Large intestine (tissue), 3 donors: ENCODE measurements at regions not wholly inside any gene's neighbourhood (a gene's known extent, or its start where the extent isn't known, plus 50 kb on each side); places are given as distances from the start of the nearest gene placed in this dataset.
"Not testable (repeated sequence)": the region's sequence is repeated elsewhere in the genome, so short reads cannot be mapped to it uniquely, and the experiment has no call there.

ENCODE experiments used
- DNase-seq, 2 donors: peaks; one replicate each; pipeline versions ENCODE4 v3.0.0 to v3.0.0-alpha.2; 2013
- H3K27ac ChIP-seq: one replicate; pipeline ENCODE4 v1.5.1; 2013; ENCODE audit warnings: low read length
- H3K27me3 ChIP-seq: 2 replicates; pipeline ENCODE4 v1.6.1; 2013; ENCODE audit warnings: low read length; ENCODE audit not compliant: control insufficient read depth, insufficient read depth
- H3K36me3 ChIP-seq: 2 replicates; pipeline ENCODE4 v1.6.1; 2013; ENCODE audit warnings: low read length; ENCODE audit not compliant: control insufficient read depth, insufficient read depth
- H3K4me1 ChIP-seq: one replicate; pipeline ENCODE4 v1.6.1; 2013; ENCODE audit warnings: low read length; ENCODE audit not compliant: control insufficient read depth, insufficient read depth
- H3K4me3 ChIP-seq: one replicate; pipeline ENCODE4 v1.5.1; 2013; ENCODE audit warnings: low read length
- H3K9me3 ChIP-seq: one replicate; pipeline ENCODE4 v1.6.1; 2013; ENCODE audit warnings: mild to moderate bottlenecking, low read depth, low read length, moderate library complexity; ENCODE audit not compliant: control insufficient read depth
- WGBS: methylation state at CpG from one replicate; pipeline ENCODE4 v1.1.5; 2013; ENCODE audit warnings: low lambda C conversion rate; ENCODE audit not compliant: insufficient coverage; 5-methylcytosine and 5-hydroxymethylcytosine counted together

DNA sequence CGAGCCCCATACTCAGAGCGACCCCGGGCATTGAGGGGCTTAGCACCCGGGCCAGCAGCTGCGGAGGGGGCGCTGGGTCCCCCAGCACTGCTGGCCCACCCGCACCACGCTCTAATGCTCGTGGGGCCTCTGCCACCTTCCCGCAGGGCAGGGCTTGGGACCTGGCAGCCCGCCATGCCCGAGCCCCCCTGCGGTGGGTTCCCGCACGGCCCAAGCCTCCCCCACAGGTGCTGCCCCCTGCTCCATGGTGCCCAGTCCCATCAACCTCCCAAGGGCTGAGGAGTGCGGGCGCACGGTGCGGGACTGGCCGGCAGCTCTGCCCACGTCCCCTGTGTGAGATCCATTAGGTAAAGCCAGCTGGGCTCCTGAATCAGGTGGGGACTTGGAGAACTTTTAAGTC is 429.2 kb upstream of the PCDH11Y start:
- no CpG with 5 or more reads among the region's 21 CpGs for WGBS
- not testable (repeated sequence) for H3K9me3 ChIP-seq, DNase-seq, H3K27me3 ChIP-seq, H3K36me3 ChIP-seq, H3K4me3 ChIP-seq, H3K27ac ChIP-seq, H3K4me1 ChIP-seq

DNA sequence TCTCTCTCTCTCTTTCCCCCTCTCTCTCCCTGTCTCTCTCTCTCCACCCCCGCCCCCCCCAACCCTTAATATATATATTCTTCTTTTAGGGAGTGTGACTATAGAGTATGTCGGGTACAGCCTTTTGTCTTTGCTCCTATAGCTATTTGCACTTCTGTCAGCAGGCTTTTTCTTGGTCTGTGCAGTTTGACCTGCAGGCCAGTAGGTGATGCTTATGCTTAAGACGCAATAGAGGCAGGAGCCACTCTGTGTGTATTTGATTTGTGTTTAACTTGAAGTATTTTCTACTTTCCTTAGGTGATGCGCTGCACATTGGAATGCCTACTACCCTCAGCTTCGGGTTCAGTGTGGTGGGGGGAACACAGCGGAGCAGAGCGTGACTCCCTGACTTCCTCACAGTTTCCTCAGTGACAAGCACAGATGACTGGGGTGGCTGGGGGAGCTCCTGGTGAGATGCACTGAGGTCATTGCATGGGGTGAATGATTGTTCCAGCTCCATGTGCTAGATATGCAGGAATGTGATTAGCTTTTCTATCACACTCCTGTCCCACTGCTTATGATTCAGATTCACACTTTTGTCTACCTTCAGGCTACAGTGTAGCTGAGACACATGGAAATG is 407.1 kb upstream of the PCDH11Y start:
- no CpG with 5 or more reads among the region's 7 CpGs for WGBS
- H3K4me3 ChIP-seq, H3K36me3 ChIP-seq, H3K27ac ChIP-seq, H3K27me3 ChIP-seq, H3K9me3 ChIP-seq, H3K4me1 ChIP-seq: not testable (repeated sequence)
- peak in 1 of 2 donors; percentile 1 for DNase-seq

DNA sequence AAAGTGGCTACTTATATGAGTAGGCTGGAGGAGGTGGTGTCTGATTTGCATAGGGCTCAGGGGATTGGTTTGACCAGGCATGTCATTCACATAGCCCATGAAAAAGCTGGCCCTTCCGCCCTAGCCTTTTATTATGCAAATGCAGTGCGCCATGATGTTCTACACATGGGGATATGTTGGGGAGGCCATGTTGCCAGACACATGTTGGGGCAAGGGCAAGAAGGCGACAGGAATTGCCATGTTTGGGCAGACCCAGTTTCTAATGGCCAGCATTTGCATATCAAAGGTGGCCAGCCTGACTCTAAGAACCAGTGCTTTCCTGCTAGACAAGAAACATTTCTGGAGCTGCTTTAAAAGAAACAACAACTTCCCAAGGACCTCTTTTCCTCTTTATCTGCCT is 396.6 kb upstream of the PCDH11Y start:
- not testable (repeated sequence) for DNase-seq, H3K27ac ChIP-seq, H3K4me1 ChIP-seq, H3K9me3 ChIP-seq, H3K4me3 ChIP-seq, H3K27me3 ChIP-seq, H3K36me3 ChIP-seq
- no CpG with 5 or more reads among the region's 3 CpGs for WGBS
